ENCODE measurements at regions not wholly inside any gene's neighbourhood (a gene's known extent, or its start where the extent isn't known, plus 50 kb on each side); places are given as distances from the start of the nearest gene placed in this dataset.

DNA sequence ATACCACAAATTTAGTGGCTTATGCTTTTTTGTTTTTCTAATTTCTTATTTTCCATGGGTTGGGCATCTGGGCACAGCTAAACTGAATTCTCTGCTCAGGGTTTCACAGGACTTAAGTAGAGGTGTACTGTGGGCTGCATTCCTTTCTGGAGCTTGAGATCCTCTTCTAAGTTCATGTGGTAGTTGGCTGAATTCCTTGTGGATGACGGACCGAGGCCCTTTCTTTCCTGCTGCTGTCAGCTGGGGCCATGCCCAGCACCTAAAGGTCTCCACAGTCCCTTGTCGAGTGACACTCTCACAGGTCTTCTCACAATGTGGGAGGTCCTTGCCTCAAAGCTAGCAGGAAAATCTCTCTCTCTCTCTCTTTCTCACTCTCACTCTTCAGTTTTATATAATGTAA, 433.5 kb upstream of the LRATD1 start:
- no peak overlapping the region for H3K18ac ChIP-seq (ENCODE audit: insufficient read length, low read depth, low read length)
- no peak overlapping the region for H2BK120ac ChIP-seq (ENCODE audit: low read depth, low read length, poor library complexity, severe bottlenecking)
- H3K79me1 ChIP-seq (ENCODE audit: insufficient read depth, low read depth, low read length, poor library complexity, severe bottlenecking) = no peaks in the 10 kb centered on the region
- H4K5ac ChIP-seq (ENCODE audit: insufficient read length, low read depth, low read length) = no peak overlapping the region
- H2AK5ac ChIP-seq (ENCODE audit: insufficient read length, low read length) = no peak overlapping the region
- no peak overlapping the region for H4K91ac ChIP-seq (ENCODE audit: insufficient read length, low read depth, low read length)
- no peak overlapping the region for H2BK12ac ChIP-seq (ENCODE audit: insufficient read length, low read depth, low read length)
- no peak overlapping the region for H3K23ac ChIP-seq (ENCODE audit: insufficient read length, low read depth, low read length)
- no peak overlapping the region for H3K27ac ChIP-seq (ENCODE audit: insufficient read length, low read depth, low read length)
- H3K9me3 ChIP-seq (ENCODE audit: control insufficient read depth, low read depth, low read length) = no peaks in the 10 kb centered on the region
- H3K4me2 ChIP-seq (ENCODE audit: insufficient read depth, insufficient read length, low read length) = no peak overlapping the region
- H2AFZ ChIP-seq (ENCODE audit: low read length) = no peak overlapping the region
- no peaks in the 10 kb centered on the region for H3K79me2 ChIP-seq (ENCODE audit: insufficient read depth, low read length)
- no peak overlapping the region for H2BK15ac ChIP-seq (ENCODE audit: low read depth, low read length)
- TF ChIP-seq CTCF (conservative IDR thresholded peaks at IDR 0.05) = no peak
- no peaks in the 10 kb centered on the region for H3K27me3 Mint-ChIP-seq (ENCODE audit: low read depth)
- H3T11ph ChIP-seq (ENCODE audit: low read length) = no peak overlapping the region
- peaks cover 8% of the 10 kb centered on the region; the same call in 1 of the 2 replicates for H3K4me1 ChIP-seq (ENCODE audit: insufficient read depth, low read length)
- no peak overlapping the region for H2BK5ac ChIP-seq (ENCODE audit: insufficient read length, low read length)
- H2BK20ac ChIP-seq (ENCODE audit: low read depth, low read length, poor library complexity, severe bottlenecking) = no peak overlapping the region
- peaks cover 7 to 15% of the 10 kb centered on the region in 2 experiments for H3K4me1 Mint-ChIP-seq
- no peaks in the 10 kb centered on the region for H3K23me2 ChIP-seq (ENCODE audit: insufficient read length, low read depth, low read length, poor library complexity, severe bottlenecking)
- no peak overlapping the region for H3K4ac ChIP-seq (ENCODE audit: low read depth, low read length)
- H3K27ac Mint-ChIP-seq = no peak overlapping the region
- H3K36me3 Mint-ChIP-seq (ENCODE audit: insufficient read depth in 1 of 3, low read depth in 3 of 3) = peaks cover 0 to 2% (median 2%) of the 10 kb centered on the region in 3 experiments; a peak in 4 of 7 replicates
- no peak overlapping the region for H3K9ac ChIP-seq (ENCODE audit: extremely low read depth, insufficient read length, low read length)
- H3K14ac ChIP-seq (ENCODE audit: insufficient read depth, low read length) = no peak overlapping the region
- no peak overlapping the region for H4K8ac ChIP-seq (replicated peaks; ENCODE audit: insufficient read length, low read depth, low read length)
- no peak overlapping the region for H3K4me3 Mint-ChIP-seq
- no peaks in the 10 kb centered on the region for H4K20me1 ChIP-seq (ENCODE audit: control insufficient read depth, insufficient read depth, insufficient read length)
- DNase-seq = no peak
- no peak overlapping the region for H3K56ac ChIP-seq (ENCODE audit: insufficient read length, low read depth, low read length)
- no CpG with 5 or more reads among the region's 3 CpGs for WGBS (ENCODE audit: extremely low coverage, insufficient read length, low lambda C conversion rate)
- H3K27me3 ChIP-seq (ENCODE audit: insufficient read depth, low read length) = no peaks in the 10 kb centered on the region
- peaks cover 0 to 8% of the 10 kb centered on the region in 2 experiments; a peak in 2 of 5 replicates for H3K9me3 Mint-ChIP-seq
